HCT116 (cell line): ENCODE measurements at regions not wholly inside any gene's neighbourhood (a gene's known extent, or its start where the extent isn't known, plus 50 kb on each side); places are given as distances from the start of the nearest gene placed in this dataset.

Experiments
- EGR1 ChIP-seq: IDR thresholded peaks from 2 replicates; pipeline ENCODE4 v1.6.1; 2012; ENCODE audit warnings: low read depth
- EZH2 ChIP-seq: fragments of 200-600 bp; sonication (generic); IDR thresholded peaks from 2 replicates; pipeline ENCODE4 v1.6.1; 2017; ENCODE audit warnings: antibody characterized with exemption, mixed run types
- POLR2A ChIP-seq: IDR thresholded peaks from 2 replicates; pipeline ENCODE4 v1.7.0; 2011; ENCODE audit warnings: borderline replicate concordance; ENCODE audit not compliant: insufficient read depth, insufficient read length; ENCODE audit errors: extremely low read depth
- POLR2AphosphoS5 ChIP-seq: IDR thresholded peaks from 2 replicates; pipeline ENCODE4 v1.6.1; 2011; ENCODE audit warnings: mild to moderate bottlenecking, low read depth, low read length, moderate library complexity
- RAD21 ChIP-seq: IDR thresholded peaks from 2 replicates; pipeline ENCODE4 v1.6.1; 2012; ENCODE audit warnings: low read depth, mild to moderate bottlenecking
- SIN3A ChIP-seq: IDR thresholded peaks from 2 replicates; pipeline ENCODE4 v1.6.1; 2012; ENCODE audit warnings: low read depth
- SP1 ChIP-seq: IDR thresholded peaks from 2 replicates; pipeline ENCODE4 v1.6.1; 2012; ENCODE audit warnings: low read depth
- TCF7L2 ChIP-seq: IDR thresholded peaks from 2 replicates; pipeline ENCODE4 v1.7.0; 2011; ENCODE audit warnings: borderline replicate concordance, inconsistent platforms; ENCODE audit not compliant: insufficient read depth, insufficient read length; ENCODE audit errors: extremely low read depth
- ZNF274 ChIP-seq: fragments of 200-500 bp; sonication (Bioruptor generic); IDR thresholded peaks from 2 replicates; pipeline ENCODE4 v1.6.1; 2014; ENCODE audit warnings: mild to moderate bottlenecking, low read depth, low read length, inconsistent platforms
- TF ChIP-seq, protein P1 (sequence below), 3 experiments: fragments of 200-600 bp in 1 of 3; sonication (generic) in 1 of 3; IDR thresholded peaks in 2 of 3; conservative IDR thresholded peaks in 1 of 3; 2 replicates each; pipeline ENCODE4 v1.5.1; 2012 to 2017; ENCODE audit warnings: low read depth in 2 of 3, low read length in 2 of 3, antibody characterized with exemption in 1 of 3, borderline replicate concordance in 1 of 3, control low read depth in 1 of 3, mild to moderate bottlenecking in 1 of 3, mixed read lengths in 1 of 3, mixed run types in 1 of 3, moderate library complexity in 1 of 3; ENCODE audit not compliant: insufficient read depth in 1 of 3
- TF ChIP-seq, protein P2 (sequence below): IDR thresholded peaks from 2 replicates; pipeline ENCODE4 v1.6.1; 2012
- TF ChIP-seq, protein P3 (sequence below): IDR thresholded peaks from 2 replicates; pipeline ENCODE4 v1.6.1; 2011; ENCODE audit warnings: mild to moderate bottlenecking, low read length, moderate library complexity; ENCODE audit not compliant: insufficient replicate concordance; ENCODE audit errors: extremely low read depth

DNA sequence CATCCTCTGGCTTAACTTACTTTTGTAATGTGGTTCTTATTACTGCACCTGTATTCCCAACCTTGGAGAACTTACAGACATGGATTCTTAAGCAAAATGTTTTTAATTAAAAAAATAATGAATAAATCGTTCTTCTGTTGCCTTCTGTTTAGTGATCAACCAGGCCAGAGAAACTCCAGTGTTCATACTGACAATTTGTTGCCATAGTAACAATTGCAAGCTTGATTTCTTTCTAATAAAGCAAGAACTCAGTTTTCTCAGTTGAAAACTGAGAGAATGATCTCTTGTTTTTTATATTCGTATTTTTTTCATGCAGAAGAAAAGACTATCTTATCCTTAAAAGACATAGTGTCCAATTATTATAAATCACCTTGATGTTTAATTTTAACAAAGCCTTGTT is 106.5 kb upstream of the LMNTD1 start:
- TF ChIP-seq POLR2AphosphoS5 (no peak), EGR1 (no peak), RAD21 (no peak), SIN3A (no peak), POLR2A (no peak), TCF7L2 (no peak), EZH2 (no peak), ZNF274 (no peak), SP1 (no peak)
- TF ChIP-seq, protein P1, sequence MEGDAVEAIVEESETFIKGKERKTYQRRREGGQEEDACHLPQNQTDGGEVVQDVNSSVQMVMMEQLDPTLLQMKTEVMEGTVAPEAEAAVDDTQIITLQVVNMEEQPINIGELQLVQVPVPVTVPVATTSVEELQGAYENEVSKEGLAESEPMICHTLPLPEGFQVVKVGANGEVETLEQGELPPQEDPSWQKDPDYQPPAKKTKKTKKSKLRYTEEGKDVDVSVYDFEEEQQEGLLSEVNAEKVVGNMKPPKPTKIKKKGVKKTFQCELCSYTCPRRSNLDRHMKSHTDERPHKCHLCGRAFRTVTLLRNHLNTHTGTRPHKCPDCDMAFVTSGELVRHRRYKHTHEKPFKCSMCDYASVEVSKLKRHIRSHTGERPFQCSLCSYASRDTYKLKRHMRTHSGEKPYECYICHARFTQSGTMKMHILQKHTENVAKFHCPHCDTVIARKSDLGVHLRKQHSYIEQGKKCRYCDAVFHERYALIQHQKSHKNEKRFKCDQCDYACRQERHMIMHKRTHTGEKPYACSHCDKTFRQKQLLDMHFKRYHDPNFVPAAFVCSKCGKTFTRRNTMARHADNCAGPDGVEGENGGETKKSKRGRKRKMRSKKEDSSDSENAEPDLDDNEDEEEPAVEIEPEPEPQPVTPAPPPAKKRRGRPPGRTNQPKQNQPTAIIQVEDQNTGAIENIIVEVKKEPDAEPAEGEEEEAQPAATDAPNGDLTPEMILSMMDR (IDR thresholded peaks at IDR 0.05 in 2 of 3, conservative IDR thresholded peaks at IDR 0.05 in 1 of 3; ENCODE audit: borderline replicate concordance in 1 of 3, insufficient read depth in 1 of 3, low read depth in 2 of 3, low read length in 2 of 3): no peak
- TF ChIP-seq, protein P2, sequence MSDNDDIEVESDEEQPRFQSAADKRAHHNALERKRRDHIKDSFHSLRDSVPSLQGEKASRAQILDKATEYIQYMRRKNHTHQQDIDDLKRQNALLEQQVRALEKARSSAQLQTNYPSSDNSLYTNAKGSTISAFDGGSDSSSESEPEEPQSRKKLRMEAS: no peak
- TF ChIP-seq, protein P3, sequence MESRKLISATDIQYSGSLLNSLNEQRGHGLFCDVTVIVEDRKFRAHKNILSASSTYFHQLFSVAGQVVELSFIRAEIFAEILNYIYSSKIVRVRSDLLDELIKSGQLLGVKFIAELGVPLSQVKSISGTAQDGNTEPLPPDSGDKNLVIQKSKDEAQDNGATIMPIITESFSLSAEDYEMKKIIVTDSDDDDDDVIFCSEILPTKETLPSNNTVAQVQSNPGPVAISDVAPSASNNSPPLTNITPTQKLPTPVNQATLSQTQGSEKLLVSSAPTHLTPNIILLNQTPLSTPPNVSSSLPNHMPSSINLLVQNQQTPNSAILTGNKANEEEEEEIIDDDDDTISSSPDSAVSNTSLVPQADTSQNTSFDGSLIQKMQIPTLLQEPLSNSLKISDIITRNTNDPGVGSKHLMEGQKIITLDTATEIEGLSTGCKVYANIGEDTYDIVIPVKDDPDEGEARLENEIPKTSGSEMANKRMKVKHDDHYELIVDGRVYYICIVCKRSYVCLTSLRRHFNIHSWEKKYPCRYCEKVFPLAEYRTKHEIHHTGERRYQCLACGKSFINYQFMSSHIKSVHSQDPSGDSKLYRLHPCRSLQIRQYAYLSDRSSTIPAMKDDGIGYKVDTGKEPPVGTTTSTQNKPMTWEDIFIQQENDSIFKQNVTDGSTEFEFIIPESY: no peak
